HG03460 (cell line): ENCODE measurements at regions not wholly inside any gene's neighbourhood (a gene's known extent, or its start where the extent isn't known, plus 50 kb on each side); places are given as distances from the start of the nearest gene placed in this dataset.
"Not testable (repeated sequence)": the region's sequence is repeated elsewhere in the genome, so short reads cannot be mapped to it uniquely, and the experiment has no call there.

Experiments used
- ATAC-seq: cut with Tn5 transposase; IDR thresholded peaks from one replicate; pipeline ENCODE4 v1.9.1; 2021; ENCODE audit not compliant: unreplicated experiment

DNA sequence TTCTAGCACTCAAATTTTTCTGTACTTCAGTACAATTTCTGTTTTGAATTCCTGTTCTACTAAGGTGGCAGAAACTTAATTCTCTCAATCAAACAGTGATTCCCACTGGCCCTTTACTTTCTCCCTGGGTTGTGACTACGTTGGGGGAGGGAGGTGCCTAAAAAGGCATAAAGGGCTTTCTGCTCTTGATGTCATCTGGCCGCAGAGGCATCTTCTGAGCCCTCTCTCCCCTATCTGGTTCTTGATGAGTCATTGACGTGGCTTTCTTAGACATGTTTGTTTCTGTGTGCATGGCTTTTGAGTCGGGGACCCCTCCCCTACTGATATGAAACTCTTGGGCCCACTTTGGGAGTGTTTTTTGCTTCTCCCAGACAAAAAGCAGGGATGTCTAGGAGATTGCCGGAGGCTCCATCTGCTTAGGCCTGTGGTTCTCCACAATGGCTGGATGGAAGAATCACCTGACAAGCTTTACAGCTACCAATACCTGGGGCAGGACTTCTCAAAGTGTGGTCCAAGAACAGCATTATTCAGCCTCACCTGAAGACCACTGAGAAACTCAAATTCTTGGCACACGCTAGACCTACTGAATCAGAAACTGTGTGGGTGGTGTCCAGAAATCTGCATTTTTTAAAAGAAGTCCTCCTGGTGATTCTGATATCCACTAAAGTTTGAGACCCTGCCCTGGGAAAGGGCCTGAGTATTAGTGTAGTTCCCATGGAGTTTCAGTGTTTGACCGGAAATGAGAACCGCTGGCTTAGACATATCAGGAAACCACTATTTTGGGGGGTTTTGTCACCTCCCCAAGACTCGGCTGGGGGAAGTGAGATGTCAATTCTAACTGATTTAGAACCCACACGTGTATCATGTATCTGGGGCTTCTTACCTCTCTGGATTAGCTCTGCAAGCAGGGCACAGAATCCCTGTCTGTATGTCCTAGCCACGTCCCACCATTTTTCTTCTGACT is 395.7 kb upstream of the PDE3A start:
- ATAC-seq = no peak

DNA sequence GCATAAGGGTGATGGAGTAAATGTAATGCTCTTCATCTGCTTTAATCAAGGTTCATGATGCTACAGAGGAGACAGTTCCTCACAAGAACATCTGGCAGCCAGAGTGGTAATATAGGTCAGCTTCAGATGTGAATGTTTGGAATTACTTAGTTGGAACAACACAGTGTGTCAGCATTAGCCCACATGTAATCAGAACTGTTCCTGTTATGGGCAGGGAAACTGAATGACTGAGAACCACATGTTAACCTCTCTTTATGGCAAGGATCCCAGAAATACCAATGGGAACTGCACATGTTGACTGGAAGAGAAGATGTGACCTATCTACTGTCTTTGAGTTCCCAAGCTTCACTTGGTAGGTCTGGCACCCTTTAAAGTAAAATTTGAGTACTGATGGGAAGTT is 390.1 kb upstream of the PDE3A start:
- ATAC-seq = no peak

GRCh38 chr12:19979584-19979983 is 388.8 kb upstream of the PDE3A start:
- no peak for ATAC-seq

GRCh38 chr12:19981944-19982343 is 386.4 kb upstream of the PDE3A start:
- ATAC-seq = no peak

GRCh38 chr12:19988001-19988400 is 380.3 kb upstream of the PDE3A start:
- ATAC-seq = no peak

GRCh38 chr12:19988459-19988873 is 379.9 kb upstream of the PDE3A start:
- no peak for ATAC-seq

- ATAC-seq = no peak
Measured at GRCh38 chr12:19988948-19989347, 379.4 kb upstream of the PDE3A start.

- no peak for ATAC-seq
Measured at GRCh38 chr12:19991146-19991545, 377.2 kb upstream of the PDE3A start.

DNA sequence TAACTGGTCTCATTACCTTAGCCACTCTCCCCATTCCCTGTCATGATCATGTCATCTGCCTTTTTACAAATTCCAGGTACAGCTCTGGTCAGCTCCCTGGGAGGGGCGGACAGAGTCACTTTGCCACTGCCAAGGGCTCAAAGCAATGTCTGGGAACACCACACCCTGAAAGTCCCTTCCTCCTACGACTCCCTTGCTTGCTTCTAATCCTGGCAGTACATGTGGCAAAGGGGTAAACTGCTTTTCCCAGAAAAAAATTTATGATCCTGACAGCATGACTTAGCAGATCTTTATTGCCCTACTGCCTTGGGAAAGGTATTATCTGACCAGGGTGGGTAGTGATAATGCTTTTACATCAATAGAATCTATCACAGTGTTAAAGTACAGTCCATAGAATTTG is 376.0 kb upstream of the PDE3A start:
- no peak for ATAC-seq

DNA sequence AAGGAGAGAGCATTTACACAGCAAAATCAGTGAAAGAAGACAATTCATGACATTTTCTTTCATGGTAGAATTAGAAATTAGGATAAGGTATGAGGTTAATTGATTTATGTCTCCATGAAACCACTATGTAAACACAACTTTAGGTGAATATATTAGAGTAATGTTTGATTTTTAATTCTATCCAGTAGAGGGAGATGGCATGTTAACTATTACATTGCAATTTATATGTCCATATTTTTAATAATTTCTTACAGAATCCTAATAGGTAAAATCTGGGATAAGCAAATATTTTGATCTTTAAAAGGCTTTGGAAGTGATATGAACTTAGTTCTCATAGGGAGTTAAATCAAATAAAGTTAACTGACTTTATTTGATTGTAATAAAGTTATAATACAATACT is 373.4 kb upstream of the PDE3A start:
- ATAC-seq = no peak

DNA sequence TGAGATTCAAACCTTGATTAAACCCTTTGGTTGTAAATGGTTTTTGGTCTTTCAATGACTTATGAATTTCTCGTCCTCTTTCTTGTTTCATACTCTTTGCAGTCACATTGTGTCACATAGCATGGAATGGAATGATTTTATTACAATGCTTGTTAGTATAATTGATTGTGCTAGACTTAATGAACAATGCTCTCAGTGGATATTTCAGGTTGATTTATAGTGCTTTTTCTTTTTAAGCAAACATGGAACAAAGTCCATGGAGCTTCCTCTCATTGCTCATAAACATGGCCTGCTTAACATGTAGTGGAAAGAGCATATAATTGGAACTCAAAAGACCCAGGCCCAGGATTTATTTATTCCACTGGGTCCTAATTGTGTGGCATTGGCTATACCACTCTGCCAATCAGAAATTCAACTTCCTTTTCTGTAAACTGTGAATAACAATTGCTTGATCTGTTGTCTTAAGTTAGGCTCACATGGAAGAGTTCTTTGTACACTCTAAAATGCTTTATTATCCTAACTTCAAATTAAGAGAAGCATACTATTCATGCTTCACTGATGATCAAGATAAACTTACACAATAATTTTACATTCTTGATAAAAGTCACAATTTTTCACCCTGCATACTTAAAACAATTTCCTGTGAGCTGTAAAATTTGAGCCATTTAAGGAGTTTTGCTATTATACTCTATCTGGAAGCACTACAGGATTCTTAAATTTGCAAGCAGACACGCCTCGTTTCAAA is 370.5 kb upstream of the PDE3A start:
- no peak for ATAC-seq

GRCh38 chr12:19998411-19998810 is 369.9 kb upstream of the PDE3A start:
- ATAC-seq = no peak

DNA sequence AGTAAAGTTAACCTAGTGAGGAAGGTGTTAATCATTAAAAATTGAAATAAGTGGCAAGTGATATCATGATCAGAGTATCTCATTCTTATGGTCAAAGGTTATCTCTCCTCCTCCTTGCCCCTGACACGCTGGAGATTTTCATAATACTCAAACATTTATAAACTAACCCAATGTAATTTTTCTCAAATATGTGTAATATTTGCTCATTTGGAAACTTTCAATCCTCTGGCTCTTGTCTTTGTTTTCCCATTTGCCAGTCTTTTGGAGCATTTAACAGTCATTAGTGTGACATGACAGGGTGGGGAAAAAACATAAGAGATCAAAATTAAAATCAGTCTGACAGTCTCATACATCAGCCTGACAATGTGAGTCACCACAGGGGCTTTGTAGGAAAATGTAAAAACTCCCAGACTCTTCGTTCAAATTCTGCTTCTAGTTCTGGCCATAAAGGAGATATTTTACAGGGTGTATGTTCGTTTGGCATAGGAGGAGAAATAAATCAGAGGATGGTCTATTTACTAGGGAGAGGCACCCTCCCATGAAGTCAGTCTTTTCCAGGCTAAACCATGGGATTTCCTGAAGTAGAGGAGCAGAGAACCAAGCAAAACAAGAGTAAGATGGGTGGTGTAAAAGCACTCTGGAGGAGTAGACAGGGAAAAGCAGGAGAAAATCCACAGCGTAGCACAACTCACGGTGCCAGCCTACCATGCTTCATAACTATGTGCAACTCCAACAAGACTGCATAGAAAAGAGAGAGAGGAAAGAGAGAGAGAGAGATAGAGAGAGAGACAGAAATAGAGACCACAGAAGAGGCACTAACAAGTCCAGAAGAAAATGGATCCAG is 369.2 kb upstream of the PDE3A start:
- ATAC-seq = no peak

- ATAC-seq = no peak
Measured at GRCh38 chr12:19999805-20000138, 368.6 kb upstream of the PDE3A start.

DNA sequence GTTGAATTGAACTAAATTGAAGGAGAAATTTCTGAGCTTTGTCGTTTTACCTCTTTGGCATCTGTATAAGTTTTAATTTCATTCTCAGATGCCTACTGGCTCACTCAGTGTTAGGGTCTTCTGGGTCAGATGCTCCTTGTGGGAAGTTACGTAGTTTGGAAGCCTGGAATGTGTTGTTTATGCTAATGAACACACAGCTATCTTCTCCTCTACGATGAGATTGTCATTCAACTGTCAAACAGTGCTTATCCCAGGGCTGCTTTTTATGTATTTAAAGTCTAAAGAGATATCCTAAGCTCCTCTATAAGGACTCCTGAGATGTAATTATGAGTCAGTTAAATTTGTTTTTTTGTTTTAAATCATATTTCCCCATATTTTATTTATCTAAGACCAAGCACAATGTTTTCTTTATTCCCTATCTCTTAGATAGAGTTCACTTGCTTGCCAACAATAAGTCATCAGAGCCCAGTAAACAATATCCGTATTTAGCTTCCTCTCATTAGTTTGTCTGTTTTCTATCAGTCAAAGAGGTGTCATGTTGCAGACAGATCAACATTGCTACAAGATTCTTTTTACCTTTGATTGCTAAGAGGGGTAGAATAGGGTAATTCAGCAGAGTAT is 368.0 kb upstream of the PDE3A start:
- ATAC-seq = no peak

- ATAC-seq = no peak
Measured at GRCh38 chr12:20003252-20003651, 365.1 kb upstream of the PDE3A start.

DNA sequence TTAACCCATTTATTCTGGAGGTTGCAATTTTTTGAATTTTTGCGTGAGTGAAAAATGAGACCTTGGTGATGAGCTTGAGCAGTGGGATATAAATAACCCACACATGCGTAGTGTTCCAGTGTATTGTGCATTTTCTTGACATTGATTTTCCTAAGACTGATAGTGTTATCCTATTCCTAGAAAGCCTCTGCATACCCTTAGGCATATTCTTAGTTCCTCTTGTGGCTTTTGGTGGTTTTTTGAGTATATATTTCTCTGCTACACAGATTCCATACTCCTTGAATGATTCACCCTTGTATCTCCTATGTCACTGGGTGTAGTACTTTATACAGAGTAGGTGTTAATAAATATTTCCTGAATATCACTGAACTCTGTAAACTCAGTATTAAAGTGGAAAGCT is 363.4 kb upstream of the PDE3A start:
- no peak for ATAC-seq

DNA sequence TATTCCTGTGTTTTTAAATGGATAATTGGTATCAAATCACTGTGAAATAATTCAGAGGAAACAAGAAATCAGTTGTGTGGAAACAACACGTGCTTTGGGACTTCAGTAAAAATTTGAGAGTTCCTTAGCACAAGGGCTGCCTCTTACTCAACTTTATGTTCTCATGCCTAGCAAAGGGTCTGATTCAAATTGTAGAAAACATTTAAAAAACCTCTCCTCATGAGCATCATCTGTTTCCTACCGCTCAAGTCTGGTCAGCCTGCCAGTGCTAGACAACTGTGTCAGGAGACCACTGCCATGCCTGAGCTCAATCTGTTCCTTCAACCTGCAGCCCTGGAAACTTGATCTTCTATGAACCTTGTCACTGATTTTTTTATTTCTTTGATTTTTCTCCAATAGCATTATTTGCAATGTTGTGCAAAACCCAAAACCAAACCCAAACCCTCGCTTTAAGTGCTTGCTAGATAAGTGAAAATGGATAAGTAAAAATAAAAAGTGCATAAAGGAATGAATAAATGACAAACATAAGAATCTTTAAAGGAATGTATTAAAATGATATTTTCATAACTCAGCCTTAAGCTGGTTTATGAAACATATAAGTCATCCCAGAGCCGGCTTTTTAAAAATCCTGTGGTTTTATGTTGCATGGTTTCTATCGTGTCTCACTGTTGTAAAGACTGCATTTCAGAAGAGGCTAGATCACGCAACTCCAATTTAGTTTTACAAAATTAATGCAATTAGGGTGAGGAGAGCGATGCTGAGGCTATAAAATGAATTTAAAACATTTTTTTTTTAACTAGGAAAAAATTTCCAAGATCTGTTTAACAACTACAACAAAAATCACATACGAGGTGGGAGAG is 361.2 kb upstream of the PDE3A start:
- ATAC-seq = no peak

- not testable (repeated sequence) for ATAC-seq
Measured at GRCh38 chr12:20009965-20010364, 358.4 kb upstream of the PDE3A start.

DNA sequence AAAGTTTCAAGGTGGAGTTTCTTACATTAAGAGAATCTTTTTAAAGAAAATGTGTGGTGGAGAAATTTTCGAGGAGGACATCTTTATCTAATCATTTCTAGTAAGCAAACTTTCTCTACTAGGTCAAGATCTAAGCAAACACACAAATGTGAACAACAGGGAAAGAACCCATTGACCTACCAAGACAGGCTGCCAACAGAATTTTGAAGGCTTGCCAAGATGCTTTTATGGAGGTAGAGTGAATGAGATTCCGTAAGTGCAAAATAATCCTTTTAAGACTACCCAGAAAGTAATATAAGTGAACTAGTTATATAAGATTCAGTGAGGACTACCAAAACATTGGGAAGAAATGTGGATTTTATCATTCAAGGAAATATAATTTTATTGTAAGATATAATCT is 357.1 kb upstream of the PDE3A start:
- ATAC-seq = no peak
